ENCODE measurements at regions not wholly inside any gene's neighbourhood (a gene's known extent, or its start where the extent isn't known, plus 50 kb on each side); places are given as distances from the start of the nearest gene placed in this dataset.

DNA sequence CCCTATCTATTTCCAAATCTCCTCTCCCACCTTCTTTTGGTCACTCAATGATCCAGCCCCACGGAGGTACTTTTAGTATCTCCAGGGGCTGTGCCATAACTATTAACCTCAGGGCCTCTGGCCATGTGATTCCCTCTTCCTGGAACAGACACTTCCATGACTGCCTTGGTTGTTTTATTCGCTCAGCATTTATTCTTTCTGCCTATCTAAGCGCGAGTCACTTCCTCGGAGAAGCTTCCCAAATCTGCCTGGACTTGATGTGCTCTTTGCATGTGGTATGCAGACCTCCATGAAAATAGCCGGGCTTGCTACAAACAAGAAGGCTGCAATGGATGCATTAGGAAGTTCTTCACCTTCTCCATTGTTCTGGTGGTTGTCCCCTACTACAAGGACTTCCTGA, 939.0 kb upstream of the TMEM132C start:
- H3K4me3 Mint-ChIP-seq: no peak overlapping the region
- ATAC-seq (ENCODE audit: low read depth in 2 of 2) (no peak), DNase-seq (no peak)
- no peaks in the 10 kb centered on the region for H3K27me3 ChIP-seq (ENCODE audit: control insufficient read depth, insufficient read depth, low read length)
- no peaks in the 10 kb centered on the region for H3K36me3 ChIP-seq (ENCODE audit: control insufficient read depth, insufficient read depth, low read length)
- H3K4me1 ChIP-seq (ENCODE audit: control insufficient read depth, insufficient read depth, low read length, poor library complexity, severe bottlenecking): no peaks in the 10 kb centered on the region
- no peak overlapping the region for H3K27ac ChIP-seq (ENCODE audit: insufficient read depth, low read length, poor library complexity, severe bottlenecking)
- H3K4me3 ChIP-seq (ENCODE audit: low read depth, low read length): no peak overlapping the region
- no peaks in the 10 kb centered on the region for H3K4me1 Mint-ChIP-seq
- H3K27me3 Mint-ChIP-seq: no peaks in the 10 kb centered on the region
- no peaks in the 10 kb centered on the region for H3K36me3 Mint-ChIP-seq
- H3K9me3 Mint-ChIP-seq: peaks cover 0 to 8% (median 3%) of the 10 kb centered on the region in 7 donors
- no peak overlapping the region for H3K27ac Mint-ChIP-seq
- H3K9me3 ChIP-seq (ENCODE audit: control insufficient read depth in 2 of 2, low read length in 2 of 2): no peaks in the 10 kb centered on the region

DNA sequence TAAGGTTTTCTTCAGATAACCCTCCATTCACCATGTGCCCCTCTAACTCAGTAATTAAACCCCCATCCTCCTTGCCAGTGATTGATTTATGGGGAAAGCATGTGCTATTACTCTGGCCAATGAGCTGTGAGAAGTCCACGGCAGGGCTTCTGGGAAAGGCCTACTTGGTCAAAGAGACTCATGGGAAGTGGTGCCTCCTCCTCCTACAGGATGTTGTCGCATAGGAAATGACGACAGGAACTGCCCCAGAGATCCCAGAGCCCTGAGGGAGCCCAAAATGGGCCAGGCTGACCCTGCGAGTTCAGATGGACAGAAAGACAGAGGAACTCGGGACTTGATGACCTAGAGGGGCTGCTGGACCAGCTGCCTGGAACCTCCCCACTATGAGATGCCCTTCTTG, 938.1 kb upstream of the TMEM132C start:
- Mint-ChIP-seq H3K27me3 (no peaks in the 10 kb centered on the region), H3K4me3 (no peak overlapping the region), H3K4me1 (no peaks in the 10 kb centered on the region), H3K36me3 (no peaks in the 10 kb centered on the region), H3K9me3 (peaks cover 0 to 6% (median 3%) of the 10 kb centered on the region in 7 donors), H3K27ac (no peak overlapping the region)
- Histone ChIP-seq H3K4me3 (ENCODE audit: low read depth, low read length) (no peak overlapping the region), H3K9me3 (ENCODE audit: control insufficient read depth in 2 of 2, low read length in 2 of 2) (no peaks in the 10 kb centered on the region), H3K36me3 (ENCODE audit: control insufficient read depth, insufficient read depth, low read length) (no peaks in the 10 kb centered on the region), H3K27me3 (ENCODE audit: control insufficient read depth, insufficient read depth, low read length) (no peaks in the 10 kb centered on the region), H3K4me1 (ENCODE audit: control insufficient read depth, insufficient read depth, low read length, poor library complexity, severe bottlenecking) (no peaks in the 10 kb centered on the region), H3K27ac (ENCODE audit: insufficient read depth, low read length, poor library complexity, severe bottlenecking) (no peak overlapping the region)
- ATAC-seq (ENCODE audit: low read depth in 2 of 2) (no peak), DNase-seq (no peak)

DNA sequence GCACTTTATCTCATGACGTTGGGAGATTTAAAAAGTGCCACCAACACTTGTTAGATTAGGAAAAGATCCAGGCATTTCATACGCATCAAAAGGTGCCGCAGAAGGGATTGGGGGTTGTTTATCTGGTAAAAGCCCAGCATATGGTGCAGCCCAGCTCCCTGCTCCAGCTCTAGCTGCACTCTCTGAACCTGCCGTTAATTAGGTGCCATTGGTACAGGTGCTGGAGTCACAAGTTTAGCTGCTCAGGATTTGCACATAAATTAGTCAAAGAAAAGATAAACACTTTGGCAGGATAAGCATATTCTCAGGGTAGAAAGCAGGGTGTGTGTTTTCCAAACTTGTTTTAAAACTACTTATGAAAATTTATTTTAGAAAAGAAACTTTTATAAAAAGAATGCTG, 932.6 kb upstream of the TMEM132C start:
- H3K36me3 ChIP-seq (ENCODE audit: control insufficient read depth, insufficient read depth, low read length): no peaks in the 10 kb centered on the region
- no peaks in the 10 kb centered on the region for H3K4me1 Mint-ChIP-seq
- H3K27ac ChIP-seq (ENCODE audit: insufficient read depth, low read length, poor library complexity, severe bottlenecking): no peak overlapping the region
- H3K4me3 ChIP-seq (ENCODE audit: low read depth, low read length): no peak overlapping the region
- H3K36me3 Mint-ChIP-seq: no peaks in the 10 kb centered on the region
- no peak overlapping the region for H3K27ac Mint-ChIP-seq
- H3K4me3 Mint-ChIP-seq: no peak overlapping the region
- no peak for ATAC-seq (ENCODE audit: low read depth in 2 of 2)
- H3K27me3 Mint-ChIP-seq: no peaks in the 10 kb centered on the region
- DNase-seq: no peak
- peaks cover 0 to 5% (median 2%) of the 10 kb centered on the region in 7 donors for H3K9me3 Mint-ChIP-seq
- H3K9me3 ChIP-seq (ENCODE audit: control insufficient read depth in 2 of 2, low read length in 2 of 2): no peaks in the 10 kb centered on the region
- no peaks in the 10 kb centered on the region for H3K27me3 ChIP-seq (ENCODE audit: control insufficient read depth, insufficient read depth, low read length)
- H3K4me1 ChIP-seq (ENCODE audit: control insufficient read depth, insufficient read depth, low read length, poor library complexity, severe bottlenecking): no peaks in the 10 kb centered on the region

GRCh38 chr12:127334912-127335644, 931.9 kb upstream of the TMEM132C start:
- H3K4me3 ChIP-seq (ENCODE audit: low read depth, low read length): no peak overlapping the region
- H3K27me3 Mint-ChIP-seq: no peaks in the 10 kb centered on the region
- H3K9me3 Mint-ChIP-seq: peaks cover 0 to 5% (median 0%) of the 10 kb centered on the region in 7 donors
- no peak overlapping the region for H3K27ac ChIP-seq (ENCODE audit: insufficient read depth, low read length, poor library complexity, severe bottlenecking)
- no peak overlapping the region for H3K4me3 Mint-ChIP-seq
- no peaks in the 10 kb centered on the region for H3K4me1 Mint-ChIP-seq
- H3K27me3 ChIP-seq (ENCODE audit: control insufficient read depth, insufficient read depth, low read length): no peaks in the 10 kb centered on the region
- no peaks in the 10 kb centered on the region for H3K36me3 ChIP-seq (ENCODE audit: control insufficient read depth, insufficient read depth, low read length)
- no peak overlapping the region for H3K27ac Mint-ChIP-seq
- no peaks in the 10 kb centered on the region for H3K4me1 ChIP-seq (ENCODE audit: control insufficient read depth, insufficient read depth, low read length, poor library complexity, severe bottlenecking)
- no peak for ATAC-seq (ENCODE audit: low read depth in 2 of 2)
- H3K36me3 Mint-ChIP-seq: no peaks in the 10 kb centered on the region
- H3K9me3 ChIP-seq (ENCODE audit: control insufficient read depth in 2 of 2, low read length in 2 of 2): no peaks in the 10 kb centered on the region
- no peak for DNase-seq

DNA sequence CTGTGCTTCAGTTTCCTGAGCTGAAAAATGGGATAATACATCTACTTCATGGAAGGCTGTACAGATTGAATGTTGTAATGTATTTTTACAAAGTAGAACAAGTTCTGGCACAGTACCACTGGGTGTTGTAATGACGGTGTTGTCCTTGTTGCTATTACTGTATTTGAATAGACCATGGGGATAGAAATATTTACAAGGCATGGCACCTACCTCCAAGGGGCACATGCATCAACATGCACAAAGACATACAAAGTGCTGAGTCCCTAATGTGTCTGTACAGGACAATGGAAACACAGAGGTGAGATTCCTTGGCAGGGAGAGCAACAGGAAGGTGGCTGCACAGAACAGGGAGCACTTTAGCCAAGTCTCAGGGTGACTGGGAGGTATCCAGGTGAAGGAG, 930.6 kb upstream of the TMEM132C start:
- H3K27ac Mint-ChIP-seq: no peak overlapping the region
- ATAC-seq (ENCODE audit: low read depth in 2 of 2) (no peak), DNase-seq (no peak)
- H3K27me3 Mint-ChIP-seq: no peaks in the 10 kb centered on the region
- Histone ChIP-seq H3K36me3 (ENCODE audit: control insufficient read depth, insufficient read depth, low read length) (no peaks in the 10 kb centered on the region), H3K4me1 (ENCODE audit: control insufficient read depth, insufficient read depth, low read length, poor library complexity, severe bottlenecking) (no peaks in the 10 kb centered on the region), H3K4me3 (ENCODE audit: low read depth, low read length) (no peak overlapping the region), H3K9me3 (ENCODE audit: control insufficient read depth in 2 of 2, low read length in 2 of 2) (no peaks in the 10 kb centered on the region), H3K27ac (ENCODE audit: insufficient read depth, low read length, poor library complexity, severe bottlenecking) (no peak overlapping the region), H3K27me3 (ENCODE audit: control insufficient read depth, insufficient read depth, low read length) (no peaks in the 10 kb centered on the region)
- no peak overlapping the region for H3K4me3 Mint-ChIP-seq
- H3K36me3 Mint-ChIP-seq: no peaks in the 10 kb centered on the region
- no peaks in the 10 kb centered on the region for H3K4me1 Mint-ChIP-seq
- H3K9me3 Mint-ChIP-seq: peaks cover 0 to 4% (median under 1%) of the 10 kb centered on the region in 7 donors

DNA sequence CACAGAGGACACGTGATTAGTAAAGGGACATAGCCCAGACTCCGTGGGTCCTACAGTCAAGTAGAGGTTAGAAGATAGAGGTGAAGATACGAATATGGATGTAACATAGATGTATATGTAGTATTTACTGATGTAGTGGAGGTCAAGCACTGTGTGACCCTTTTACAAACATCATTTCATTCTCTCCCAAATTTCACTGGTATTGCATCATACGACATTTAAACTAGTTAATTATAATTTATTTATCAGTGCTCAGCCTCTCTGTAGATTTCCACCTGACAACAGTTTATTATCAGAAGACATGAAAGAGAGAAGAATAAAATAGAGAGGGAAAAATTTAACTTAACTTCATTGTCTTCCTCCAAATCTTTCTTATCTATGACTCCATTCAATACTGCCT, 927.9 kb upstream of the TMEM132C start:
- Mint-ChIP-seq H3K27ac (no peak overlapping the region), H3K9me3 (peaks cover 0 to 4% (median under 1%) of the 10 kb centered on the region in 7 donors), H3K4me1 (no peaks in the 10 kb centered on the region), H3K27me3 (no peaks in the 10 kb centered on the region), H3K36me3 (no peaks in the 10 kb centered on the region), H3K4me3 (no peak overlapping the region)
- Histone ChIP-seq H3K4me3 (ENCODE audit: low read depth, low read length) (no peak overlapping the region), H3K36me3 (ENCODE audit: control insufficient read depth, insufficient read depth, low read length) (no peaks in the 10 kb centered on the region), H3K4me1 (ENCODE audit: control insufficient read depth, insufficient read depth, low read length, poor library complexity, severe bottlenecking) (no peaks in the 10 kb centered on the region), H3K27ac (ENCODE audit: insufficient read depth, low read length, poor library complexity, severe bottlenecking) (no peak overlapping the region), H3K27me3 (ENCODE audit: control insufficient read depth, insufficient read depth, low read length) (no peaks in the 10 kb centered on the region), H3K9me3 (ENCODE audit: control insufficient read depth in 2 of 2, low read length in 2 of 2) (no peaks in the 10 kb centered on the region)
- no peak for ATAC-seq (ENCODE audit: low read depth in 2 of 2)
- no peak for DNase-seq

DNA sequence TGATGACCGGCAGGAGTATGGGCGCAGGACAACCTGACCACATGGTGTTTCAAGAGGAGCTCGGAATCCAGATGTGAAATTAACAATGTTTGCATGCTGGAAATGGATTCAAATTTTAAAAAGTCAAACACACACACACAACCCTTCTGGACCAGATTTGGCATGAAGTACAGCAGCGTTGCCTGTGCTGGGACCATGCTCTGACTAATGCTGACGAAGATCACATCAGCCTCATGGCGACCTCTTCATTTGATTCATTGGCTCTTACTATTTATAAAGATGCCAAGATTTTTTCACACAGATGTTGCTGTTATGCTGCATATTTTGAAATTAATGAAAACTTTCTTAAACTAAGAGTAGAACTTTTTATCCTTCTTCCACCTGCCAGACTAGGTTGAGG, 926.6 kb upstream of the TMEM132C start:
- DNase-seq: no peak
- no peak overlapping the region for H3K4me3 Mint-ChIP-seq
- no peaks in the 10 kb centered on the region for H3K4me1 Mint-ChIP-seq
- no peak for ATAC-seq (ENCODE audit: low read depth in 2 of 2)
- H3K27me3 ChIP-seq (ENCODE audit: control insufficient read depth, insufficient read depth, low read length): no peaks in the 10 kb centered on the region
- no peaks in the 10 kb centered on the region for H3K36me3 Mint-ChIP-seq
- peaks cover 0 to 5% (median 2%) of the 10 kb centered on the region in 7 donors for H3K9me3 Mint-ChIP-seq
- H3K27ac Mint-ChIP-seq: no peak overlapping the region
- H3K4me3 ChIP-seq (ENCODE audit: low read depth, low read length): no peak overlapping the region
- H3K4me1 ChIP-seq (ENCODE audit: control insufficient read depth, insufficient read depth, low read length, poor library complexity, severe bottlenecking): no peaks in the 10 kb centered on the region
- no peaks in the 10 kb centered on the region for H3K9me3 ChIP-seq (ENCODE audit: control insufficient read depth in 2 of 2, low read length in 2 of 2)
- no peaks in the 10 kb centered on the region for H3K36me3 ChIP-seq (ENCODE audit: control insufficient read depth, insufficient read depth, low read length)
- H3K27ac ChIP-seq (ENCODE audit: insufficient read depth, low read length, poor library complexity, severe bottlenecking): no peak overlapping the region
- H3K27me3 Mint-ChIP-seq: peaks cover 8% of the 10 kb centered on the region

GRCh38 chr12:127342861-127343260, 924.1 kb upstream of the TMEM132C start:
- no peaks in the 10 kb centered on the region for H3K4me1 Mint-ChIP-seq
- H3K36me3 ChIP-seq (ENCODE audit: control insufficient read depth, insufficient read depth, low read length): no peaks in the 10 kb centered on the region
- no peak overlapping the region for H3K27ac ChIP-seq (ENCODE audit: insufficient read depth, low read length, poor library complexity, severe bottlenecking)
- ATAC-seq (ENCODE audit: low read depth in 2 of 2) (no peak), DNase-seq (no peak)
- H3K4me3 Mint-ChIP-seq: no peak overlapping the region
- peaks cover 8% of the 10 kb centered on the region for H3K27me3 Mint-ChIP-seq
- no peak overlapping the region for H3K27ac Mint-ChIP-seq
- H3K4me3 ChIP-seq (ENCODE audit: low read depth, low read length): no peak overlapping the region
- no peaks in the 10 kb centered on the region for H3K4me1 ChIP-seq (ENCODE audit: control insufficient read depth, insufficient read depth, low read length, poor library complexity, severe bottlenecking)
- no peaks in the 10 kb centered on the region for H3K9me3 ChIP-seq (ENCODE audit: control insufficient read depth in 2 of 2, low read length in 2 of 2)
- H3K27me3 ChIP-seq (ENCODE audit: control insufficient read depth, insufficient read depth, low read length): no peaks in the 10 kb centered on the region
- peaks cover 2 to 16% (median 6%) of the 10 kb centered on the region in 7 donors for H3K9me3 Mint-ChIP-seq
- no peaks in the 10 kb centered on the region for H3K36me3 Mint-ChIP-seq
